Glutamatergic neuron (in vitro differentiated cells): ENCODE measurements at regions not wholly inside any gene's neighbourhood (a gene's known extent, or its start where the extent isn't known, plus 50 kb on each side); places are given as distances from the start of the nearest gene placed in this dataset.

Experiments used
- DNase-seq: peaks from one replicate; pipeline ENCODE4 v3.0.0; 2022
- H3K27ac Mint-ChIP-seq: one replicate; pipeline ENCODE4 v1.8.0; 2020; ENCODE audit warnings: mild to moderate bottlenecking, mixed read lengths, inconsistent platforms; ENCODE audit not compliant: unreplicated experiment
- H3K27me3 Mint-ChIP-seq: one replicate; pipeline ENCODE4 v1.8.0; 2020; ENCODE audit warnings: mild to moderate bottlenecking, moderate library complexity, mixed read lengths, inconsistent platforms; ENCODE audit not compliant: unreplicated experiment
- H3K36me3 Mint-ChIP-seq: one replicate; pipeline ENCODE4 v1.8.0; 2020; ENCODE audit warnings: mild to moderate bottlenecking, mixed read lengths, inconsistent platforms; ENCODE audit not compliant: unreplicated experiment
- H3K4me1 Mint-ChIP-seq: one replicate; pipeline ENCODE4 v1.8.0; 2020; ENCODE audit warnings: mild to moderate bottlenecking, low read depth, mixed read lengths, inconsistent platforms; ENCODE audit not compliant: unreplicated experiment
- H3K4me3 Mint-ChIP-seq: one replicate; pipeline ENCODE4 v1.8.0; 2020; ENCODE audit warnings: mild to moderate bottlenecking, mixed read lengths, inconsistent platforms; ENCODE audit not compliant: unreplicated experiment
- H3K9me3 Mint-ChIP-seq: one replicate; pipeline ENCODE4 v1.8.0; 2020; ENCODE audit warnings: mild to moderate bottlenecking, moderate library complexity, mixed read lengths, inconsistent platforms; ENCODE audit not compliant: unreplicated experiment
- CTCF ChIP-seq: fragments of 200-600 bp; sonication (generic); IDR thresholded peaks from one replicate; pipeline ENCODE4 v1.5.0; 2021; ENCODE audit not compliant: partially characterized antibody, unreplicated experiment

DNA sequence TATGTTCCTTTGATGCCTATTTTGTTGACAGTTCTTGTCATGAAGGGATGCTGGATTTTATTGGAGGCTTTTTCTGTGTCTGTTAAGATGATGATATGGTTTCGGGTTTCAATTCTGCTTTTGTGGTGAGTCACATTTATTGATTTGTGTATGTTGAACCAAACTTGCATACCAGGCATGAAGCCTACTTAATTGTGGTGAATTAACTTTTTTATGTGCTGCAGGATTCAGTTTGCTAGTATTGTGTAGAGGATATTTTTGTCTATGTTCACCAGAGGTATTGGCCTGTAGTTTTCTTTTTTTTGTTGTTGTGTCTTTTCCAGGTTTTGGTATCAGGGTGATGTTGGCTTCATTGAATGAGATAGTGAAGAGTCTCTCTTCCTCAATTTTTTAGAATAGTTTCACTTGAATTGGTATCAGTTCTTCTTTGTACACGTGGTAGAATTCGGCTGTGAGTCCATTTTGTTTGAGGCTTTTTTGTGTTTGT, 345.9 kb downstream of the KIF20B start:
- Mint-ChIP-seq H3K4me3 (no peak overlapping the region), H3K36me3 (no peaks in the 10 kb centered on the region)
- no peak for TF ChIP-seq CTCF

GRCh38 chr10:90051053-90051452, 349.7 kb downstream of the KIF20B start:
- no peaks in the 10 kb centered on the region for H3K36me3 Mint-ChIP-seq
- H3K9me3 Mint-ChIP-seq: peaks cover 3% of the 10 kb centered on the region
- H3K4me1 Mint-ChIP-seq: peaks cover 2% of the 10 kb centered on the region
- no peak for TF ChIP-seq CTCF
- DNase-seq: no peak
- H3K27ac Mint-ChIP-seq: no peak overlapping the region
- H3K4me3 Mint-ChIP-seq: no peak overlapping the region
- H3K27me3 Mint-ChIP-seq: no peaks in the 10 kb centered on the region

More for the DNA sequence above, 345.9 kb downstream of the KIF20B start:
- H3K27me3 Mint-ChIP-seq: no peaks in the 10 kb centered on the region
- H3K27ac Mint-ChIP-seq: no peak overlapping the region
- no peak for DNase-seq
- H3K9me3 Mint-ChIP-seq: peaks cover 3% of the 10 kb centered on the region
- H3K4me1 Mint-ChIP-seq: peaks cover 2% of the 10 kb centered on the region

GRCh38 chr10:90051474-90051873, 350.1 kb downstream of the KIF20B start:
- Mint-ChIP-seq H3K27me3 (no peaks in the 10 kb centered on the region), H3K9me3 (peaks cover 3% of the 10 kb centered on the region), H3K4me3 (no peak overlapping the region), H3K27ac (no peak overlapping the region), H3K36me3 (no peaks in the 10 kb centered on the region), H3K4me1 (peaks cover 2% of the 10 kb centered on the region)
- TF ChIP-seq CTCF: no peak
- no peak for DNase-seq

DNA sequence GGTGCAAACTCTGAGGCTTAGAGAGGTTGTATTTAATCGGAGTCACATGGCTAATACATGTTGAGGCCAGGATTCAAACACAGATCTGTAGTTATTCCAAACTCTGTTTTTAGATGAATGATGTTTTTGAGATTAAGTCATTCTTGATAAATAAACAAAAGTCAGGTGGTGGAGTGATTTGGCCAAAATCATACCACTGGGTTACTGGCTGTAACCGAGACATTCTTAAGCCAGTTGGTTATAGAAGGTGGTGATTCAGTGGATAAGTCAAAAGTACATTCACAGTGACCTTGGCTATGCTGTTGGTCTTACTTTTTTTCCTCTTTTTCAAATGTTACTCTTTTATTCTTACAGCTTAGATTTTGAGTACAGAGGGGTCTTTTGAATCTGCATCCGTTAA, 361.4 kb downstream of the KIF20B start:
- Mint-ChIP-seq H3K4me3 (no peak overlapping the region), H3K36me3 (no peaks in the 10 kb centered on the region)
- no peak for TF ChIP-seq CTCF

DNA sequence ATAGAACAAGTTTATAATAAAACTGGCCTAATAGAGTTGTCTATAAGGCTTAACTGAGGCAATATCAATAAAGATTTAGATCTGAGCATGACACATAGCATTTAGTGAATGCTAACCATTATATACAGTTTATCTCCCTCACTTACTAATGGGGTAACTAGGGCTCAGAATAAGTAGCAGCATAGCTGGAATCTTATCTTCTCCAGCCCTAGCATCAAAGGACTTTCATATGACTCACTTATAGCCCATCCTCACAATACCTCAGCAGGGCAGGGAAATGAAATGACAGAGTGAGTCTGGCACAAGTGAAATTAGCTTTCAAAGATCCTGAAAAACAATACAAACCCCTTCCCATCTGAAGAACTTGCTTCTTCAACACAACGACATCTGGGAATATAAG, 362.9 kb downstream of the KIF20B start:
- no peak for TF ChIP-seq CTCF

More for the DNA sequence above, 361.4 kb downstream of the KIF20B start:
- peaks cover 2% of the 10 kb centered on the region for H3K9me3 Mint-ChIP-seq
- H3K27ac Mint-ChIP-seq: no peak overlapping the region
- no peaks in the 10 kb centered on the region for H3K4me1 Mint-ChIP-seq
- no peaks in the 10 kb centered on the region for H3K27me3 Mint-ChIP-seq
- no peak for DNase-seq

More for the DNA sequence above, 362.9 kb downstream of the KIF20B start:
- Mint-ChIP-seq H3K27ac (no peak overlapping the region), H3K4me3 (no peak overlapping the region), H3K36me3 (no peaks in the 10 kb centered on the region), H3K9me3 (peaks cover 2% of the 10 kb centered on the region), H3K4me1 (no peaks in the 10 kb centered on the region), H3K27me3 (no peaks in the 10 kb centered on the region)
- DNase-seq: no peak
